ENCODE measurements at regions not wholly inside any gene's neighbourhood (a gene's known extent, or its start where the extent isn't known, plus 50 kb on each side); places are given as distances from the start of the nearest gene placed in this dataset.
A peak's percentile ranks its signal among the peaks of the same experiment; 100 is the strongest.
"Not testable (repeated sequence)": the region's sequence is repeated elsewhere in the genome, so short reads cannot be mapped to it uniquely, and the experiment has no call there.

- H3K4me1 ChIP-seq (ENCODE audit: control insufficient read depth, insufficient read depth, low read length): no peaks in the 10 kb centered on the region
- WGBS (ENCODE audit: insufficient coverage): 81% methylated on average over 13 of the region's 14 CpGs
- H3K27me3 ChIP-seq (ENCODE audit: control insufficient read depth, insufficient read depth, low read length): no peaks in the 10 kb centered on the region
- no peak for DNase-seq (ENCODE audit: low read depth in 4 of 6, low spot score in 6 of 6)
- H3K27ac ChIP-seq (ENCODE audit: low read depth, low read length): no peak overlapping the region
- no peaks in the 10 kb centered on the region for H3K9me3 ChIP-seq (ENCODE audit: control insufficient read depth, insufficient read depth, low read length)
- no peaks in the 10 kb centered on the region for H3K36me3 ChIP-seq (ENCODE audit: control insufficient read depth, insufficient read depth, low read length)
- no peak overlapping the region for H3K4me3 ChIP-seq (ENCODE audit: low read depth, low read length)
Observed at GRCh38 chr13:90032841-90033493, 1314.5 kb upstream of the MIR17HG start.

DNA sequence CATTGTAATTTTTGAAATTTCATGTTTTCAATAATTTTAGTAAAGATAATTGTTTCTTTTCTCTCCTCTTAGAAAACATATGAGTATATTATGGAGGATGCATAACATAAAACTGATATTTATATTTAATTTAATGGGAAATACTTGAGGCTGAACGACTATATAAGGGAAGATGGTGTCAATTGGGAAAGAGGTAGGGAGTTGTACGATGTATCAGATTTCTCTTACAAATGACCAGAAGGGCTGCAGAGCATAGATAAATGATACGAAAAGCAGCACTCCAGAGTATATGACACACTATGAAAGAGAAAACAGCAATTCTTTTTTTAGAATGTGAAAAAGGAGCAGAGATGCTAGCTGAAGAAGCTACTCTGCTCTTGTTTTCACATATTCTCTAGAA, 1308.0 kb upstream of the MIR17HG start:
- no peaks in the 10 kb centered on the region for H3K4me1 ChIP-seq (ENCODE audit: control insufficient read depth, insufficient read depth, low read length)
- no peaks in the 10 kb centered on the region for H3K27me3 ChIP-seq (ENCODE audit: control insufficient read depth, insufficient read depth, low read length)
- H3K27ac ChIP-seq (ENCODE audit: low read depth, low read length): no peak overlapping the region
- H3K9me3 ChIP-seq (ENCODE audit: control insufficient read depth, insufficient read depth, low read length): no peaks in the 10 kb centered on the region
- 90% methylated on average over 2 of the region's 3 CpGs for WGBS (ENCODE audit: insufficient coverage)
- H3K36me3 ChIP-seq (ENCODE audit: control insufficient read depth, insufficient read depth, low read length): no peaks in the 10 kb centered on the region
- no peak overlapping the region for H3K4me3 ChIP-seq (ENCODE audit: low read depth, low read length)
- no peak for DNase-seq (ENCODE audit: low read depth in 4 of 6, low spot score in 6 of 6)

DNA sequence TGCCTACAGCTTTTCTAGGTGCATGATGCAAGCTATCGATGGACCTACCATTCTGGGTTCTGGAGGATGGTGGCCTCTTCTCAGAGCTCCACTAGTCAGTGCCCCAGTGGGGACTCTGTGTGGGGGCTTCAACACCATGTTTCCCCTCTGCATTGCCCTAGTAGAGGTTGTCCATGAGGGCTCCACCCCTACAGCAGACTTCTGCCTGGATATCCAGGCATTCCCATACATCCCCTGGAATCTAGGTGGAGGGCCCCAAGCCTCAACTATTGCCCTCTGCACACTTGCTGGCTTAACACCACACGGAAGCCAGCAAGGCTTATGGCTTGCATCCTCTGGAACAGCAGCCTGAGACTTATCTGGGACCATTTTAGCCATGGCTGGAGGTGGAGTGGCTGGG, 1299.9 kb upstream of the MIR17HG start:
- WGBS (ENCODE audit: insufficient coverage): 94% methylated on average over 2 of the region's 2 CpGs
- DNase-seq (ENCODE audit: low read depth in 4 of 6, low spot score in 6 of 6): no peak
- Histone ChIP-seq H3K9me3 (ENCODE audit: control insufficient read depth, insufficient read depth, low read length) (peaks cover 9% of the 10 kb centered on the region), H3K27me3 (ENCODE audit: control insufficient read depth, insufficient read depth, low read length) (no peaks in the 10 kb centered on the region), H3K27ac (ENCODE audit: low read depth, low read length) (no peak overlapping the region), H3K4me1 (ENCODE audit: control insufficient read depth, insufficient read depth, low read length) (no peaks in the 10 kb centered on the region), H3K4me3 (ENCODE audit: low read depth, low read length) (no peak overlapping the region), H3K36me3 (ENCODE audit: control insufficient read depth, insufficient read depth, low read length) (no peaks in the 10 kb centered on the region)

- WGBS (ENCODE audit: insufficient coverage): no CpG with 5 or more reads among the region's 2 CpGs
- H3K9me3 ChIP-seq (ENCODE audit: control insufficient read depth, insufficient read depth, low read length): peaks cover 9% of the 10 kb centered on the region
- H3K4me3 ChIP-seq (ENCODE audit: low read depth, low read length): no peak overlapping the region
- no peaks in the 10 kb centered on the region for H3K4me1 ChIP-seq (ENCODE audit: control insufficient read depth, insufficient read depth, low read length)
- DNase-seq (ENCODE audit: low read depth in 4 of 6, low spot score in 6 of 6): peak in 2 of 6 donors; percentile 3 to 36
- no peak overlapping the region for H3K27ac ChIP-seq (ENCODE audit: low read depth, low read length)
- no peaks in the 10 kb centered on the region for H3K27me3 ChIP-seq (ENCODE audit: control insufficient read depth, insufficient read depth, low read length)
- no peaks in the 10 kb centered on the region for H3K36me3 ChIP-seq (ENCODE audit: control insufficient read depth, insufficient read depth, low read length)
Observed at GRCh38 chr13:90049989-90050671, 1297.4 kb upstream of the MIR17HG start.

DNA sequence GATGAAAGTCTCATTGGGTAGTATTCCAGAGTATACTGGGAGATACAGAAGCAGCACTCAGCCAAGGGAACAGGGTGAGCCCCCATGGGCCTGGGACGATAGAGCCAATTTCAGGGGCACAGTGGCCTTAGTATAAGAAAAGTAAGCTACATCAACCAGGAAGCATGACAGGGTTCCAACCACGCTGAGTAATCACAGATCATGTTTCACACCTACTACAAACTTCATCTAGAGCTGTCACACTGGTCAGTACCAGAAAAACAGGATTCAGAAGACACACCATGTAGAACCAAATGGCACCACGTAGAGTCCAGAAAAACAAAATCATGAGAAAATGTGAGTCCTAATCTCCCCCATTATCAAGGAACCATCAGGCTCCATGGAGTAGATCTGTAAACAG, 1292.4 kb upstream of the MIR17HG start:
- Histone ChIP-seq H3K27me3 (ENCODE audit: control insufficient read depth, insufficient read depth, low read length) (no peaks in the 10 kb centered on the region), H3K36me3 (ENCODE audit: control insufficient read depth, insufficient read depth, low read length) (no peaks in the 10 kb centered on the region), H3K4me1 (ENCODE audit: control insufficient read depth, insufficient read depth, low read length) (no peaks in the 10 kb centered on the region), H3K9me3 (ENCODE audit: control insufficient read depth, insufficient read depth, low read length) (no peaks in the 10 kb centered on the region), H3K27ac (ENCODE audit: low read depth, low read length) (no peak overlapping the region), H3K4me3 (ENCODE audit: low read depth, low read length) (no peak overlapping the region)
- WGBS (ENCODE audit: insufficient coverage): 90% methylated on average over 2 of the region's 3 CpGs
- DNase-seq (ENCODE audit: low read depth in 4 of 6, low spot score in 6 of 6): no peak

- Histone ChIP-seq H3K4me3 (ENCODE audit: low read depth, low read length) (no peak overlapping the region), H3K36me3 (ENCODE audit: control insufficient read depth, insufficient read depth, low read length) (no peaks in the 10 kb centered on the region), H3K27me3 (ENCODE audit: control insufficient read depth, insufficient read depth, low read length) (no peaks in the 10 kb centered on the region), H3K27ac (ENCODE audit: low read depth, low read length) (no peak overlapping the region), H3K4me1 (ENCODE audit: control insufficient read depth, insufficient read depth, low read length) (no peaks in the 10 kb centered on the region), H3K9me3 (ENCODE audit: control insufficient read depth, insufficient read depth, low read length) (no peaks in the 10 kb centered on the region)
- no peak for DNase-seq (ENCODE audit: low read depth in 4 of 6, low spot score in 6 of 6)
Observed at GRCh38 chr13:90055760-90056159, 1291.7 kb upstream of the MIR17HG start.

DNA sequence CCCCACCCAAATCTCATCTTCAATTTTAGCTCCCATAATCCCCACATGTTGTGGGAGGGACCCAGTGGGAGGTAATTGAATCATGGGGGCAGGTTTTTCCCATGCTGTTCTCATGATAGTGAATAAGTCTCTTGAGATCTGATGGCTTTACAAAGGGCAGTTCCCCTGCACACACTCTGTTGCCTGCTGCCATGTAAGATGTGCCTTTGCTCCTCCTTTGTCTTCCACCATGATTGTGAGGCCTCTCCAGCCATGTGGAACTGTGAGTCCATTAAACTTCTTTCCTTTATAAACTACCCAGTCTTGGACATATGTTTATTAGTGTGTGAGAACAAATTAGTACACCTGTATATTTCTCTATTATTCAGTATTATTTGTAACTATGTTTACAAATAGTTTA, 1283.3 kb upstream of the MIR17HG start:
- not testable (repeated sequence) for H3K27ac ChIP-seq (ENCODE audit: low read depth, low read length); H3K4me1 ChIP-seq (ENCODE audit: control insufficient read depth, insufficient read depth, low read length); H3K36me3 ChIP-seq (ENCODE audit: control insufficient read depth, insufficient read depth, low read length); H3K9me3 ChIP-seq (ENCODE audit: control insufficient read depth, insufficient read depth, low read length); H3K4me3 ChIP-seq (ENCODE audit: low read depth, low read length); H3K27me3 ChIP-seq (ENCODE audit: control insufficient read depth, insufficient read depth, low read length); DNase-seq (ENCODE audit: low read depth in 4 of 6, low spot score in 6 of 6)

- DNase-seq (ENCODE audit: low read depth in 4 of 6, low spot score in 6 of 6): no peak
- 92% methylated on average over 1 of the region's 3 CpGs for WGBS (ENCODE audit: insufficient coverage)
- H3K27ac ChIP-seq (ENCODE audit: low read depth, low read length): no peak overlapping the region
- no peaks in the 10 kb centered on the region for H3K27me3 ChIP-seq (ENCODE audit: control insufficient read depth, insufficient read depth, low read length)
- no peak overlapping the region for H3K4me3 ChIP-seq (ENCODE audit: low read depth, low read length)
- H3K4me1 ChIP-seq (ENCODE audit: control insufficient read depth, insufficient read depth, low read length): no peaks in the 10 kb centered on the region
- H3K9me3 ChIP-seq (ENCODE audit: control insufficient read depth, insufficient read depth, low read length): no peaks in the 10 kb centered on the region
- no peaks in the 10 kb centered on the region for H3K36me3 ChIP-seq (ENCODE audit: control insufficient read depth, insufficient read depth, low read length)
Observed at GRCh38 chr13:90068658-90069057, 1278.8 kb upstream of the MIR17HG start.

DNA sequence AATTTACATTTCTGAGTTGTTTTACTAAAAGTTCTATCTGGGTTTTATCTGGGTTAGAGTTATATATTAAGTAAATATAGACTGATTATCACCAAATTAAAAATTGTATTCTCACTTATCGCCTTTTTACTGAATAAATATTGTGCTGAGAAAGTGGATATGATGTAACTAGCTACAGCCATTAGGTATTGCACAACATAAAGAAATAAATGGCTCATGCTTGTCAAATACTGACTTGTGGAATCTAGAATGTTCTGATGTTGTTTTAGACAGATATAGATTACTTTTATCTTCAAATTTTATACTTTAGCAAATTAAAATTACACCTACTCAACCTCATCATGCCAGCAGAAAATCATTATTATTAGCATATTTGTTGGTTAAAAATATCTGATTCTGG, 1277.1 kb upstream of the MIR17HG start:
- Histone ChIP-seq H3K4me3 (ENCODE audit: low read depth, low read length) (no peak overlapping the region), H3K27me3 (ENCODE audit: control insufficient read depth, insufficient read depth, low read length) (no peaks in the 10 kb centered on the region), H3K36me3 (ENCODE audit: control insufficient read depth, insufficient read depth, low read length) (no peaks in the 10 kb centered on the region), H3K4me1 (ENCODE audit: control insufficient read depth, insufficient read depth, low read length) (no peaks in the 10 kb centered on the region), H3K9me3 (ENCODE audit: control insufficient read depth, insufficient read depth, low read length) (no peaks in the 10 kb centered on the region), H3K27ac (ENCODE audit: low read depth, low read length) (no peak overlapping the region)
- no peak for DNase-seq (ENCODE audit: low read depth in 4 of 6, low spot score in 6 of 6)
- no CpG with 5 or more reads among the region's 1 CpG for WGBS (ENCODE audit: insufficient coverage)

DNA sequence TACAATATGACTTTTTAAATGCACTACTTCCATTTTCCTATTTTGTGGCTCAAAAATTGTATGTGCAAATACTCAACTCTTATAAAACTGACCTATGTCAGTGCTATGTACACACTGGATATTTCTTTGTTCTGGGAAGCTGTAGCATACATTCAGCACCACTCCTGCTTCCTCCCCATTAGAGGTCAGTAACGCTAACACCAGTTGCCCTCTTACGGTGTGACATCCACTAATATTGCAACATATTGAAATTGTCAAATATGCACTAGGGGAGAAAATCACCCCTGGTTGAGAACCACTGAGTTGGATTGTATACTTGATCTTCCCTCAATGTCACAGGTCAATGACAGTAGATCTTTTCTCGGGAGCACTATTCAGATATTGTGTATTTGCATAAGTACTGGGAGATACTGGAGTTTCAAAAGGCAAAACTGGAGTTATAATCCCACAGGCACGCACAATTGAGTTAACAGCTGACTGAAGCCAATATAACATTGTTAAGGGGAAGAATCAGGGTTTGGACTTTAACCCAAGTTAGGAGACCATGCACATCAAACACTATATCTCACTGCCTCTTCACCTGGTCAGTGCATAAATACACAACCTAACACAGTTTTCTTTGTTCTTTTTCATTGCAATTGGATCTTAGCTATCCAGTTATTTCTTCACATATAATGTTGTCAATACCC, 1276.5 kb upstream of the MIR17HG start:
- Histone ChIP-seq H3K4me1 (ENCODE audit: control insufficient read depth, insufficient read depth, low read length) (no peaks in the 10 kb centered on the region), H3K27ac (ENCODE audit: low read depth, low read length) (no peak overlapping the region), H3K9me3 (ENCODE audit: control insufficient read depth, insufficient read depth, low read length) (no peaks in the 10 kb centered on the region), H3K36me3 (ENCODE audit: control insufficient read depth, insufficient read depth, low read length) (no peaks in the 10 kb centered on the region), H3K27me3 (ENCODE audit: control insufficient read depth, insufficient read depth, low read length) (no peaks in the 10 kb centered on the region), H3K4me3 (ENCODE audit: low read depth, low read length) (no peak overlapping the region)
- no peak for DNase-seq (ENCODE audit: low read depth in 4 of 6, low spot score in 6 of 6)
- WGBS (ENCODE audit: insufficient coverage): 80% methylated on average over 2 of the region's 4 CpGs

Data from spinal cord (tissue), 9 donors.